B cell (primary cell): ENCODE measurements at regions not wholly inside any gene's neighbourhood (a gene's known extent, or its start where the extent isn't known, plus 50 kb on each side); places are given as distances from the start of the nearest gene placed in this dataset.

ENCODE experiments used
- ATAC-seq: fragments of 200-7000 bp; cut with Tn5 transposase; one replicate; pipeline ENCODE4 v1.10.0; 2021; ENCODE audit warnings: low read depth, mild to moderate bottlenecking, moderate number of reproducible peaks, moderate library complexity
- CTCF ChIA-PET: fragments of 350-600 bp; sonication (Branson Sonifier 250); formaldehyde crosslinking; loops from one replicate; lab custom pipeline; 2021; ENCODE audit warnings: antibody characterized with exemption, inconsistent platforms; lab: Charles Lee
- POLR2A ChIA-PET: fragments of 350-600 bp; sonication (Branson Sonifier 250); formaldehyde crosslinking; loops from one replicate; lab custom pipeline; 2021; ENCODE audit warnings: antibody characterized with exemption; lab: Charles Lee
- DNase-seq: peaks from one replicate; pipeline ENCODE4 v3.0.0; 2013
- H2AFZ ChIP-seq: 2 replicates; pipeline ENCODE4 v1.6.1; 2012; ENCODE audit warnings: mild to moderate bottlenecking, low read depth, low read length; ENCODE audit not compliant: insufficient read depth, poor library complexity, severe bottlenecking
- H3K27ac ChIP-seq, 2 donors: 1 replicate in 1 of 2; 2 replicates in 1 of 2; pipeline ENCODE4 v1.5.1; 2012 to 2013; ENCODE audit warnings: low read length in 2 of 2, mild to moderate bottlenecking in 2 of 2, moderate library complexity in 1 of 2
- H3K27me3 ChIP-seq, 4 experiments: fragments of 200-600 bp in 1 of 4; sonication (generic) in 1 of 4; replicated peaks in 1 of 4; 1 replicate in 2 of 4; 2 replicates in 2 of 4; pipeline versions ENCODE4 v1.6.1 to v1.7.0; 2013 to 2016; ENCODE audit warnings: low read length in 3 of 4, mild to moderate bottlenecking in 2 of 4, mixed read lengths in 1 of 4, moderate library complexity in 1 of 4; ENCODE audit not compliant: insufficient read depth in 4 of 4, control insufficient read depth in 3 of 4; ENCODE audit errors: control extremely low read depth in 1 of 4
- H3K36me3 ChIP-seq, 2 experiments: replicated peaks in 1 of 2; 1 replicate in 1 of 2; 2 replicates in 1 of 2; pipeline versions ENCODE4 v1.6.1 to v1.7.1; 2013; ENCODE audit warnings: low read length in 1 of 2; ENCODE audit not compliant: insufficient read depth in 2 of 2, control insufficient read depth in 1 of 2; ENCODE audit errors: control extremely low read depth in 1 of 2, extremely low read depth in 1 of 2
- H3K4me1 ChIP-seq, 2 donors: fragments of 200-600 bp in 1 of 2; sonication (generic) in 1 of 2; 1 replicate in 1 of 2; 2 replicates in 1 of 2; pipeline versions ENCODE4 v1.5.1 to v1.6.1; 2013 to 2017; ENCODE audit warnings: low read length in 2 of 2; ENCODE audit not compliant: control insufficient read depth in 2 of 2, insufficient read depth in 2 of 2
- H3K4me2 ChIP-seq: replicated peaks from 2 replicates; pipeline ENCODE3; 2012; ENCODE audit warnings: mild to moderate bottlenecking, low read depth, low read length; ENCODE audit not compliant: poor library complexity, severe bottlenecking
- H3K4me3 ChIP-seq, 5 experiments: fragments of 200-600 bp in 1 of 5; sonication (generic) in 1 of 5; 1 replicate in 3 of 5; 2 replicates in 2 of 5; pipeline versions ENCODE4 v1.5.1 to v1.7.0; 2011 to 2016; ENCODE audit warnings: low read length in 4 of 5, mild to moderate bottlenecking in 4 of 5, low read depth in 2 of 5, control low read depth in 1 of 5, moderate library complexity in 1 of 5; ENCODE audit not compliant: insufficient read depth in 1 of 5; ENCODE audit errors: control extremely low read depth in 1 of 5, extremely low read depth in 1 of 5
- H3K79me2 ChIP-seq: fragments of 200-600 bp; sonication (generic); one replicate; pipeline ENCODE4 v1.6.0; 2016; ENCODE audit warnings: low read length; ENCODE audit not compliant: control insufficient read depth, insufficient read depth
- H3K9ac ChIP-seq: fragments of 200-600 bp; sonication (generic); 2 replicates; pipeline ENCODE4 v1.6.1; 2017; ENCODE audit warnings: mild to moderate bottlenecking, low read length, moderate library complexity
- H3K9me3 ChIP-seq, 3 donors: one replicate each; pipeline versions ENCODE4 v1.6.1 to v1.7.1; 2013; ENCODE audit warnings: low read length in 2 of 3; ENCODE audit not compliant: control insufficient read depth in 2 of 3, insufficient read depth in 1 of 3; ENCODE audit errors: control extremely low read depth in 1 of 3
- H4K20me1 ChIP-seq: 2 replicates; pipeline ENCODE4 v1.6.0; 2012; ENCODE audit warnings: mild to moderate bottlenecking, low read length; ENCODE audit not compliant: insufficient read depth, control insufficient read depth, poor library complexity, severe bottlenecking
- H3K27ac Mint-ChIP-seq: one replicate; pipeline ENCODE4 v1.8.0; 2021; ENCODE audit warnings: mixed read lengths
- H3K27me3 Mint-ChIP-seq: one replicate; pipeline ENCODE4 v1.8.0; 2021; ENCODE audit warnings: mixed read lengths
- H3K4me1 Mint-ChIP-seq: one replicate; pipeline ENCODE4 v1.8.0; 2021; ENCODE audit warnings: mixed read lengths
- H3K4me3 Mint-ChIP-seq: one replicate; pipeline ENCODE4 v1.8.0; 2021; ENCODE audit warnings: mixed read lengths
- H3K9me3 Mint-ChIP-seq: one replicate; pipeline ENCODE4 v1.8.0; 2022; ENCODE audit warnings: mixed read lengths; ENCODE audit not compliant: insufficient read depth
- EZH2 ChIP-seq: IDR thresholded peaks from 2 replicates; pipeline ENCODE4 v1.6.1; 2012; ENCODE audit warnings: borderline replicate concordance, low read depth, mild to moderate bottlenecking, moderate library complexity, low read length; ENCODE audit not compliant: insufficient read depth, poor library complexity, severe bottlenecking
- WGBS: methylation state at CpG from one replicate; pipeline ENCODE4 v1.1.5; 2013; ENCODE audit warnings: missing lambda C conversion rate; ENCODE audit not compliant: insufficient coverage; 5-methylcytosine and 5-hydroxymethylcytosine counted together
- intact Hi-C: fragments of 100-400 bp; cut with micrococcal nuclease; formaldehyde crosslinking; loops from one replicate; pipeline ENCODE4 v1.10.0; 2022
- TF ChIP-seq, protein P1 (sequence below): fragments of 200-600 bp; IDR thresholded peaks from one replicate; pipeline ENCODE4 v1.8.0; 2022; ENCODE audit warnings: antibody characterized with exemption, mild to moderate bottlenecking

DNA sequence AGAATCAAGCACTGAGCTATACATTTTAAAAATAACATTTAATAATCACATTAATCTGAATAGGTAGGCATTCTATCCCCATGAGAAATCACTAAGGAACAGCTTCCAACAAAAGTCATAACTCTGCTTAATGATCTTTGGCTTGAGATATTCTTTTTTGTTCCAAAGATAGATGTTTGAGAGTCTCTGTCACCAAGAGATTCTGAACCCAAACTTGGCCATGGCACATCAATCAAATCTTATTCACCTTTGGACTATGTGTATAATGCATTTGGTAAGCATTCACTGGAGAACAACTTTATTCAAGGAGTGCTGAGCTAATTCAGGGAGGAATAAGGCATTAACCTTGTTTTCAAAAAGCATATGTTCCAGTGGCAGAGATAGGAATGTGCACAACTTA is 743.3 kb downstream of the SLC4A3 start:
- ATAC-seq (no peak), DNase-seq (no peak)
- no peak overlapping the region for H3K4me3 ChIP-seq
- no peaks in the 10 kb centered on the region for H3K36me3 ChIP-seq
- H3K9me3 ChIP-seq = no peaks in the 10 kb centered on the region
- ChIA-PET CTCF (no interaction called here), POLR2A (no interaction called here)
- H3K4me3 Mint-ChIP-seq = no peak overlapping the region
- no peak overlapping the region for H3K27ac ChIP-seq
- no peaks in the 10 kb centered on the region for H3K27me3 ChIP-seq
- TF ChIP-seq EZH2 = no peak
- TF ChIP-seq, protein P1, sequence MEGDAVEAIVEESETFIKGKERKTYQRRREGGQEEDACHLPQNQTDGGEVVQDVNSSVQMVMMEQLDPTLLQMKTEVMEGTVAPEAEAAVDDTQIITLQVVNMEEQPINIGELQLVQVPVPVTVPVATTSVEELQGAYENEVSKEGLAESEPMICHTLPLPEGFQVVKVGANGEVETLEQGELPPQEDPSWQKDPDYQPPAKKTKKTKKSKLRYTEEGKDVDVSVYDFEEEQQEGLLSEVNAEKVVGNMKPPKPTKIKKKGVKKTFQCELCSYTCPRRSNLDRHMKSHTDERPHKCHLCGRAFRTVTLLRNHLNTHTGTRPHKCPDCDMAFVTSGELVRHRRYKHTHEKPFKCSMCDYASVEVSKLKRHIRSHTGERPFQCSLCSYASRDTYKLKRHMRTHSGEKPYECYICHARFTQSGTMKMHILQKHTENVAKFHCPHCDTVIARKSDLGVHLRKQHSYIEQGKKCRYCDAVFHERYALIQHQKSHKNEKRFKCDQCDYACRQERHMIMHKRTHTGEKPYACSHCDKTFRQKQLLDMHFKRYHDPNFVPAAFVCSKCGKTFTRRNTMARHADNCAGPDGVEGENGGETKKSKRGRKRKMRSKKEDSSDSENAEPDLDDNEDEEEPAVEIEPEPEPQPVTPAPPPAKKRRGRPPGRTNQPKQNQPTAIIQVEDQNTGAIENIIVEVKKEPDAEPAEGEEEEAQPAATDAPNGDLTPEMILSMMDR = no peak
- no peaks in the 10 kb centered on the region for H3K4me1 ChIP-seq
- H4K20me1 ChIP-seq = no peaks in the 10 kb centered on the region
- H3K79me2 ChIP-seq = no peaks in the 10 kb centered on the region
- H3K9me3 Mint-ChIP-seq = no peaks in the 10 kb centered on the region
- intact Hi-C loops = no loop called here
- H3K27ac Mint-ChIP-seq = no peak overlapping the region
- no peak overlapping the region for H2AFZ ChIP-seq
- no peaks in the 10 kb centered on the region for H3K27me3 Mint-ChIP-seq
- no peaks in the 10 kb centered on the region for H3K4me1 Mint-ChIP-seq
- H3K9ac ChIP-seq = no peak overlapping the region
- H3K4me2 ChIP-seq = no peak overlapping the region

DNA sequence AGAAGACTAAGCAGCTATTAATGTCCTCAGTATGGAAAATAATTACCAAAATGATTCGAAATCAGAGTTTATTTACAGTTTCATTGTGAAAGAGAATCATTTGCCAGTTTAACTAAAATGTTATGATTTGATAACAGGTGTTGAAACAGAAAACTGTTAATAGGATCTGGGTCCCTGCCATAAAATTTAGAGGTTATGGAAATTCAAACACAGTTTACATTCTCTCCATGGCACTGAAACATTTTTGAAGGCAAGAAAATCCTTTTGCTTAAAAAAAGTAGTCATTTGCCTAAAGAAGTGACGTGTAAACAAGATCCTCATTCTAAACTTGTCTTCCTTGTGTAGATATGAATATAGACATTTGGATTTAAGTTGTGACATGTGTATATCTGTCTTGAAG is 743.8 kb downstream of the SLC4A3 start:
- TF ChIP-seq, protein P1 = no peak
- no peak for TF ChIP-seq EZH2
- H2AFZ ChIP-seq = no peak overlapping the region
- no peak overlapping the region for H3K27ac ChIP-seq
- H3K9ac ChIP-seq = no peak overlapping the region
- no peaks in the 10 kb centered on the region for H3K79me2 ChIP-seq
- Mint-ChIP-seq H3K9me3 (no peaks in the 10 kb centered on the region), H3K4me3 (no peak overlapping the region), H3K4me1 (no peaks in the 10 kb centered on the region), H3K27ac (no peak overlapping the region), H3K27me3 (no peaks in the 10 kb centered on the region)
- H3K4me2 ChIP-seq = no peak overlapping the region
- DNase-seq (no peak), ATAC-seq (no peak)
- intact Hi-C loops = no loop called here
- H3K4me3 ChIP-seq = no peak overlapping the region
- no peaks in the 10 kb centered on the region for H3K36me3 ChIP-seq
- POLR2A ChIA-PET = no interaction called here
- H4K20me1 ChIP-seq = no peaks in the 10 kb centered on the region
- H3K27me3 ChIP-seq = no peaks in the 10 kb centered on the region
- H3K4me1 ChIP-seq = no peaks in the 10 kb centered on the region
- no peaks in the 10 kb centered on the region for H3K9me3 ChIP-seq
- CTCF ChIA-PET = no interaction called here
- whole genome bisulfite sequencing = no CpG with 5 or more reads among the region's 2 CpGs
